Kidney (tissue), 13 donors: ENCODE measurements at regions not wholly inside any gene's neighbourhood (a gene's known extent, or its start where the extent isn't known, plus 50 kb on each side); places are given as distances from the start of the nearest gene placed in this dataset.

ENCODE experiments used
- DNase-seq, 5 donors: peaks; one replicate each; pipeline ENCODE4 v3.0.0-alpha.2; 2013 to 2020
- FAIRE-seq: peaks from 2 replicates; lab custom pipeline; 2012; peaks lifted over from hg19 to GRCh38; lab: Jason Lieb, UNC
- H3K27ac ChIP-seq, 2 donors: one replicate each; pipeline ENCODE4 v1.7.0; 2013; ENCODE audit warnings: low read depth in 2 of 2, low read length in 2 of 2, inconsistent platforms in 1 of 2
- H3K27me3 ChIP-seq: one replicate; pipeline ENCODE4 v1.7.1; 2013; ENCODE audit warnings: low read length, inconsistent platforms; ENCODE audit not compliant: control insufficient read depth, insufficient read depth
- H3K36me3 ChIP-seq, 3 donors: one replicate each; pipeline versions ENCODE4 v1.7.0 to v1.7.1; 2013; ENCODE audit warnings: low read length in 3 of 3, control low read depth in 1 of 3, inconsistent platforms in 1 of 3; ENCODE audit not compliant: insufficient read depth in 3 of 3, control insufficient read depth in 2 of 3
- H3K4me1 ChIP-seq, 3 donors: one replicate each; pipeline versions ENCODE4 v1.7.0 to v1.7.1; 2013; ENCODE audit warnings: low read length in 3 of 3, inconsistent platforms in 1 of 3, low read depth in 1 of 3; ENCODE audit not compliant: control insufficient read depth in 2 of 3, insufficient read depth in 2 of 3
- H3K4me3 ChIP-seq, 3 donors: one replicate each; pipeline versions ENCODE4 v1.7.0 to v1.8.1; 2013; ENCODE audit warnings: low read length in 3 of 3, control low read depth in 1 of 3, inconsistent platforms in 1 of 3
- H3K9ac ChIP-seq, 3 donors: one replicate each; pipeline versions ENCODE4 v1.7.0 to v1.7.1; 2013; ENCODE audit warnings: low read length in 3 of 3, control low read depth in 1 of 3, inconsistent platforms in 1 of 3
- H3K9me3 ChIP-seq, 3 donors: one replicate each; pipeline versions ENCODE4 v1.7.0 to v1.7.1; 2013; ENCODE audit warnings: low read length in 3 of 3, control low read depth in 1 of 3, inconsistent platforms in 1 of 3; ENCODE audit not compliant: control insufficient read depth in 2 of 3, insufficient read depth in 1 of 3
- intact Hi-C: fragments of 100-400 bp; cut with DNase I; formaldehyde crosslinking; loops from one replicate; pipeline ENCODE4 v1.11.1; 2022
- TF ChIP-seq, protein P1 (sequence below): IDR thresholded peaks from 3 replicates; pipeline ENCODE4 v1.5.1; 2012; ENCODE audit warnings: mild to moderate bottlenecking, moderate library complexity, borderline replicate concordance; ENCODE audit not compliant: insufficient read depth; ENCODE audit errors: extremely low read depth
- donor health status: control.
- donor health status: control.
- donor health status: control.
- donor health status: control.
- donor health status: control.
- donor health status: DM: yes; HTN: yes; CAD: no.
- donor health status: Normal renal cell carcinoma (clear cell type).

DNA sequence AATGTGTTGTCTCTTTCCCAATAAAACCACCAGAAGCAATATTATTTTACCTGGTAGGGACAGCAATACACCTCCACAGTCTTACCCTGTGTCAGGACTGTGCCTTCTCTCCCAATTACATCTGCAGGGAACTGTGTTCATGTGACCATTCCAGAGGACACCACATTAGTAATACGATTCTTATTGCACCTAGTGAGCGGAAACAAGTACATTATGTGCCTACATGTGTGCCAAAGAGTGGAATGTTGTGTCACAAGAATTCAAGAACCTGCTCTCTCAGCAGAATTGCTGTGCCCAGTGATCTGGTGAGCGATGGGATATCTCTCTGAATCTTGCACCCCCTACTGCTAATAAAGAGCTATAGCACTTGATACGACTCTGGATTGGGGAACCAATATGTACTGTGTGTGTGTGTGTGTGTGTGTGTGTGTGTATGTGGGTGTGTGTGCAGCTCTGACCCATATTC lies 57.4 kb upstream of the FOXC1 start:
- no peaks in the 10 kb centered on the region for H3K36me3 ChIP-seq
- DNase-seq: no peak
- no peaks in the 10 kb centered on the region for H3K4me1 ChIP-seq
- H3K9ac ChIP-seq: no peak overlapping the region
- H3K9me3 ChIP-seq: no peaks in the 10 kb centered on the region
- intact Hi-C loops: no loop called here
- TF ChIP-seq, protein P1, sequence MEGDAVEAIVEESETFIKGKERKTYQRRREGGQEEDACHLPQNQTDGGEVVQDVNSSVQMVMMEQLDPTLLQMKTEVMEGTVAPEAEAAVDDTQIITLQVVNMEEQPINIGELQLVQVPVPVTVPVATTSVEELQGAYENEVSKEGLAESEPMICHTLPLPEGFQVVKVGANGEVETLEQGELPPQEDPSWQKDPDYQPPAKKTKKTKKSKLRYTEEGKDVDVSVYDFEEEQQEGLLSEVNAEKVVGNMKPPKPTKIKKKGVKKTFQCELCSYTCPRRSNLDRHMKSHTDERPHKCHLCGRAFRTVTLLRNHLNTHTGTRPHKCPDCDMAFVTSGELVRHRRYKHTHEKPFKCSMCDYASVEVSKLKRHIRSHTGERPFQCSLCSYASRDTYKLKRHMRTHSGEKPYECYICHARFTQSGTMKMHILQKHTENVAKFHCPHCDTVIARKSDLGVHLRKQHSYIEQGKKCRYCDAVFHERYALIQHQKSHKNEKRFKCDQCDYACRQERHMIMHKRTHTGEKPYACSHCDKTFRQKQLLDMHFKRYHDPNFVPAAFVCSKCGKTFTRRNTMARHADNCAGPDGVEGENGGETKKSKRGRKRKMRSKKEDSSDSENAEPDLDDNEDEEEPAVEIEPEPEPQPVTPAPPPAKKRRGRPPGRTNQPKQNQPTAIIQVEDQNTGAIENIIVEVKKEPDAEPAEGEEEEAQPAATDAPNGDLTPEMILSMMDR: peak; percentile 3
- H3K27me3 ChIP-seq: no peaks in the 10 kb centered on the region
- no peak overlapping the region for H3K4me3 ChIP-seq
- H3K27ac ChIP-seq: no peak overlapping the region
- no peak for FAIRE-seq

DNA sequence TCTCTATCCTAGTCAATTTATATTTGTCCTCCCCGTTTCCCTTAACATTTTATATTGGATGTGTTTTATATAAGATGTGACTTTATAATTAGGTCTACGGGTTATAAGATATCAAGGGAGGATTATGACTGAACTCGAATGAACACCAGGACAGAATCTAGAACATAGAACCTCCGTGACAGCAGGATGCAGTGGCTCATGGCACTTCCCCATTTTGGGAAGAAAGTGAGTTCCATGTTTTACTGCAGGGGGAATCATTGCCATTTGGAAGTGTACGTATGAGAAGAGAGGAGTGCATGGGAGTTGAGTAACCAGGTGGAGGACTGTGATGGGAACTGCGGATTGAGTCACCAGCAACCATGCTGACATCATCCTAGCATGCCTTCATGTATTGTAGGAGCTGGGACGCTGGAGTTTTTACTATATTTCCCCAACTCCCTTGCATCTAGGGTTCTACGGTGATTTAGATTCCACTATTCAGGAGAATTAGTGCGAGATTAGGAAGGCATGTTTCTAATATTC lies 56.1 kb upstream of the FOXC1 start:
- H3K27me3 ChIP-seq: no peaks in the 10 kb centered on the region
- FAIRE-seq (no peak), DNase-seq (no peak)
- TF ChIP-seq, protein P1: no peak
- H3K4me1 ChIP-seq: no peaks in the 10 kb centered on the region
- no peaks in the 10 kb centered on the region for H3K36me3 ChIP-seq
- no peak overlapping the region for H3K4me3 ChIP-seq
- H3K9ac ChIP-seq: no peak overlapping the region
- H3K27ac ChIP-seq: no peak overlapping the region
- H3K9me3 ChIP-seq: no peaks in the 10 kb centered on the region
- intact Hi-C loops: no loop called here

DNA sequence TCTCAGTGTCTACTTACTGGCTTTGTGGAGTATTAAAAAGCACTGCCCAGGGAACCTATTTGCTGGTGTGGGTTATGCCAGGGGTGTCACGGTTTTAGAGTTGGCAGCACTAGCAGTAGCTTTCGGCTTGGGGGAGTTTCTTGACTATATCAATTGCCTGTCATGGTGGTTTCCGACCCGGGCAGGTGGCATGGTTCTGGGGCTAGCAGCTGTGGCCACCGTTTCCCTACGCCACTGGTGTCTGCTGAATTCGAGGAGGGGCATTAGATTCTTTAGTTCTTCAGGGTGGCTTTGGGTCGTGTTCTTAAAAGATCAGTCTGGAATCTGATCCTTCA lies 55.6 kb upstream of the FOXC1 start:
- H3K9me3 ChIP-seq: no peaks in the 10 kb centered on the region
- DNase-seq (no peak), FAIRE-seq (no peak)
- no peaks in the 10 kb centered on the region for H3K4me1 ChIP-seq
- TF ChIP-seq, protein P1: no peak
- H3K9ac ChIP-seq: no peak overlapping the region
- peak overlapping the region in 2 of 3 donors; percentile 68 to 78 for H3K4me3 ChIP-seq
- H3K36me3 ChIP-seq: no peaks in the 10 kb centered on the region
- H3K27me3 ChIP-seq: no peaks in the 10 kb centered on the region
- H3K27ac ChIP-seq: no peak overlapping the region
- intact Hi-C loops: no loop called here
